ENCODE measurements at regions not wholly inside any gene's neighbourhood (a gene's known extent, or its start where the extent isn't known, plus 50 kb on each side); places are given as distances from the start of the nearest gene placed in this dataset.
A peak's percentile ranks its signal among the peaks of the same experiment; 100 is the strongest.

DNA sequence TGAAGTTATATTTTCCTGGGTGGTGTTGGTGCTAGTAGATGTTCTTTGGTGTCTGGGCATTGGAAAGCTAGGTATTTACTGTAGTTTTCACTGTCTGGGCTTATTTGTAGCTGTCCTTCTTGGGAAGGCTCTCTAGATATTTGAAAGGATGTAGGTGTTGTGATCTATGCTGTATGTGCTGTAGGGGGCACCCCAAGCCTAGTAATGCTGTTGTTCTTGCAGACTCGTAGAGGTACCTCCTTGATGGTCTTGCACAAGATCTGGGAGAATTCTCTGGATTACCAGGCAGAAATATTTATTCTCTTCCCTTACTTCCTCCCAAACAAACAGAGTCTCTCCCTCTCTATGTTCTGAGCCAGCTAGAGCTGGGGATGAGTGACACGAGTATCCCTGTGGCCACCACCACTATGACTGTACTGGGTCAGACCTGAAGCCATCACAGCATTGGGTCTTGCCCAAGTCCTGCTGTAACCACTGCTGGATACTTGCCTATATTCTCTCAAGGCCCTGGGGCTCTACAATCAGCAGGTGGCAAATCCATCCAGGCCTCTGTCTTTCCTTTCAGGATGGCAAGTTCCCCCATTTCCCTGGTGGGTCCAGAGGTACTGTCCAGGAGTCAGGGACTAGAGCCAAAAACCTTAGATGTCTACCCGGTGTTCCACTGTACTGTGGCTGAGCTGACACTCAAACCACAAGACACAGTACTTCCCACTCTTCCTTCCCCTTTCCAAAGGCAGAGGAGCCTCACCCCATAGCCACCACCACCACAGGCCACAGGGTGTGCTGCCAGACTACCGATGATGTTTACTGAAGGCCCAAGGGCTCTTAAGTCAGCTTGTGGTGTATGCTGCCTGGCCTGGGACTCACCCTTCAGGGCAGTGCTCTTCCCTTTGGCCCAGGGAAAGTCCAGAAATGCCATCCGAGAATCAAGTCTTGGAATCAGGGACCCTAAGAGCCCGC lies 195.2 kb upstream of the DPPA4 start:
- peak; percentile 5 for DNase-seq (ENCODE audit: low read depth in 2 of 2)

DNA sequence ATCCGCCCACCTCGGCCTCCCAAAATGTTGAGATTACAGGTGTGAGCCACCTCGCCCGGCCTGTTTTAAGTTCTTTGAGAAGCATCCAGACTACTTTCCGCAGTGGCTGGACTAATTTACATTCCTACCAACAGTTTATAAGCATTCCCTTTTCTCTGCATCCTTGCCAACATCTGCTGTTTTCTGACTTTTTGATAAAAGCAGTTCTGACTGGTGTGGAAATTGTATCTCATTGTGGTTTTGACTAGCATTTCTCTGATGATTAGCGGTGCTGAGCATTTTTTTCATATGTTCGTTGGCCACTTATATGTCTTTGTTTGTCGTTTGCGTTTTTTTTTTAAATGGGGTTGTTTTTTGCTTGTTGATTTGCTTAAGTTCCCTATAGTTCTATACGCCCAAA lies 208.4 kb upstream of the DPPA4 start:
- DNase-seq (ENCODE audit: low read depth in 2 of 2) = no peak

DNA sequence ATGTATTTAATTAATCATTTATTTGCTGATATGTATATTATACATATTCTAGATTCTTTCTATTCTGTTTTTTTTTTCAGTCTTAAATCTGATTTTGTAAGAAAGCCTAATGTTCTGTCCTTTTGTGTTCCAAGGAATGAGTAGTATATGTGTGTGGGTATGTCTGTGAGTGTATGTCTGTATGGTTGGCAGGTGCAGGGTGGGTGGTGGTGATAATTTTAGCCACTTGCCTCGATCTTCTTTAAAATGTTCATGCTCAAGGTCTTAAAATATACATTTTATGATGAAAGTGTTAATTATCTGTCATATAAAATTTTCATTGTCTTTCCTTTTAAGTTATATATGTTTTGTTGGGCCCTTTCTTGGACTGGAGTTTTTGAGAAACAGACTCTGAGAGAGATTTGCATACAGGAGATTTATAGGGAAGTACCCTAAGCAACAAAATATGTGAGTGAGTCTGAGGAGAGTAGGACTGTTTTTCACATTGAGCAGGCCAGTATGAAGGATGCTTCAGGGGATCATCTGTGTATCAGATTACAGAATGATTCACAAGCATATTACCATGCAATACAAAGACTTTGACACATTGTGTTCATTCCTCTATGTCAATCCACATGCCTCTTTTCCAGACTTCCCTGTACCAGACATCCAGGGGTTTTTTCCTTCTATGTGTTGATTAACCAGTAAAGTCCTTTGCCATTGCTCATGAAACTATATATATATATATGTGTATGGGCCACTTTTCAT lies 211.0 kb upstream of the DPPA4 start:
- DNase-seq (ENCODE audit: low read depth in 2 of 2) = no peak

DNA sequence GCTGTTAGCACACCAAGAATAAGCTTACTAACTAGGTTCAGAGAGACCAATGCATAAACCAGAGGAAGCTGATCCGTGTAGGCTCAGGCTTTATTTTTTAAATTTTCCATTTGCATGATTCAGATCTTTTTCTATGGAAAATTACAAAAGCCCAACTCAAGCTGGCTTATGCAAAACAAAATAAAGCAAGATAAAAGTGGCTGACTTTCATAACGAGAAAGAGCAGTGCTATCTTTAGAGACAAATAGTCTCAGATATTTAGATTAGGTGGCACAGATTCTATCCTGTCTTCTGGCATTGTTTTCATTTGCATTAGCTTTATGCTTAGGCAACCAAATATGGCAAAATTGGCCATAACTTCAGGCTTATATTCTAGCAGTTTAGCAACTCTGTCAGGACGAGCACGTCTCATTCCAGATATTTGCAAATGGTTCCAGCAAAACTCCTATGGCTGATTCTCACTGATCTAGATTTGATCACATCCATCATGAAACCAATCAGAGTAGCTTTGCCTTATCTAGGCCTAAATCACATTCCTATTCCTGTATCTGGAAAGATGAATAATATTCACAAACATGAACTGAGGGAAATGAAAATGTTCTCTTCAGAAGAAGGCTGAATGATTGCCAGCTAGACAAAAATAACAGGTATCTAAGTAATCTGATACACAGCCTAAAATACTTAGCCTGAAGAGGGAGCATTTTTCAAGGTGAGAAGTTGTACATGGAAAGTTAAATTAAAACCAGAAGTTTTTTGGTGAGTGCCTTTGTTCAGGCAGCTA lies 216.4 kb upstream of the DPPA4 start:
- DNase-seq (ENCODE audit: low read depth in 2 of 2) = no peak

DNA sequence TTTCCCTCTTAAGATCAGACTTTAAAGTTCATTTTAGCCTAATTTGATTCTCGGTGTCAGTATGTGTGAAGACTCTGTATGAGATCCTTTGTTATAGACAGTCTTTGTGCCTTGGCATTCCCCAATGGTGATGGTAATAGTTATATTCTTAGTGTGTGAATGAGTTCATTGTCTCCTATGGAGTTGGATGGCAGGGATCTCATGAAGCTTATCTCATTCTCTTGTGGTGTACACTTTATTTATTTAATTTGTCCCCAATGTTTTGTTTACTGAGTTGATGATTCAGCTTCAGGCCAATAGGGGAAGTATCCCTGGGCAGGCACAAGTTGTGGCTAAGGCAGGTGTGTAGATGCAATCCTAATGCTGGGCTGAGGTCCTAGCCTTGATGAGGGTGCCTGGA lies 222.0 kb upstream of the DPPA4 start:
- DNase-seq (ENCODE audit: low read depth in 2 of 2) = no peak

DNA sequence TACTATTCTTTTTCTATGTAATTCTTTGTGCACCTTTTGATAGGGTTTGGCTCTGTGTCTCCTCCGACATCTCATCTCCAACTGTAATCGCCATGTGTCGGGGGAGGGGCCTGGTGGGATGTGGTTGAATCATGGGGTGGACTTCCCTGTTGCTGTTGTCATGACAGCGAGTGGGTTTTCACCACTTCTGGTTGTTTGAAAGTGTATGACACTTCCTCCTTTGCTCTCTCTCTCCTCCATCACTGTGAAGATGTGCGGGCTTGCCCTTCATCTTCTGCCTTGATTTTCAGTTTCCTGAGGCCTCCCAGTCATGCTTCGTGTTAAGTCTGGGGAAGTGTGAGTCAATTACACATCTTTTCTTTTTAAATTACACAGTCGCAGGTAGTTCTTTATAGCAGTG lies 225.8 kb upstream of the DPPA4 start:
- peak; percentile 1 to 17 for DNase-seq (ENCODE audit: low read depth in 2 of 2)

DNA sequence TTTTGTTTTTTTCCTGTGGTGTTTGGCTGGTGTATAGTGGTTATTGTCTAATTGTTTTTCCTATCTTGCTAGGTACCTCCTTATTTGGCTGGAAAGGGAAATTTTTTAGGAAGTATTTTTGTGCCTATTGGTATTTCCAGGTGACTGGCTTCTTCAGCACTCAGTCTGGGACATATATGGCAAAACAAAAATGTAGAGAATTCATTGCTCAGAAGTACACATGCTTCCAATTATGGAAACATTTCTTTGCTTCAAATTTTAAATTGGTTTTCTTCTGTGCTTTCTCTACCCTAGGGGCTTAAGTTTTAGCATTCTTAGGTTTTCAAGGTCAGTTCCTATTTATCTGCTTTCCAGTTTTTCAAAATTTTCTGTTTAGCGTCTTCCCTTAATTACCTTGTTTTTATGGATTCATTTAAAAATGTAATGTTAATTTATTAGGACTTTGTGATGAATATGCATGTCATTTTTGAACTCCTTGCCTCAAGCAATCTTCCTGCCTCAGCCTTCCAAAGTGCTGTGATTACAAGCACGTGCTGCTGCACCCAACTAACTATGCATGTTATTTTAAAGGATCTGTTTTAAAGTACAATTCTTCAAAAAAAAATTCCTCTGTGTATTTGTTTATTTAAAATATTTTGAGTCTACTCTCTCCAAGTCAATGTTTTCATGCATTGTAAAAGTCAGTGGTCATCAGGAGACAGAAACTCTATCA lies 231.9 kb upstream of the DPPA4 start:
- no peak for DNase-seq (ENCODE audit: low read depth in 2 of 2)

DNA sequence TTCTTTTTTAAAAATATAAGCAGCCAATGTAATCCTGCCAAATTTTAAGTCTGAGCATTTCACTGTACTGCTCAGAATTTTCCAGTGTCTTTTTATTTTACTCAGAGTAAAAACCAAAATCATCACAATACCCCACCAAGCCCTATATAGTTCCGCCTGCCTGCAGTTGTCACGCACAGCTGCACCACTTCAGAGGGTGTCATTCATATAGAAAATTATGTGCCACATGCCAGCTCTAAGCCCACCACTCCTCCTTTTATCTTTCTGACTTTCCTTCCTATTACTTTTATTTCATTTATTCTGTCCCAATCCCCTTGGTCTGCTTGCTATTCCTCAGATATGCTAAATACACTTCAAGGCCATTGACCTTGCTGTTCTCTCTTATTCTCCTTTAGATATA lies 233.1 kb upstream of the DPPA4 start:
- no peak for DNase-seq (ENCODE audit: low read depth in 2 of 2)

DNA sequence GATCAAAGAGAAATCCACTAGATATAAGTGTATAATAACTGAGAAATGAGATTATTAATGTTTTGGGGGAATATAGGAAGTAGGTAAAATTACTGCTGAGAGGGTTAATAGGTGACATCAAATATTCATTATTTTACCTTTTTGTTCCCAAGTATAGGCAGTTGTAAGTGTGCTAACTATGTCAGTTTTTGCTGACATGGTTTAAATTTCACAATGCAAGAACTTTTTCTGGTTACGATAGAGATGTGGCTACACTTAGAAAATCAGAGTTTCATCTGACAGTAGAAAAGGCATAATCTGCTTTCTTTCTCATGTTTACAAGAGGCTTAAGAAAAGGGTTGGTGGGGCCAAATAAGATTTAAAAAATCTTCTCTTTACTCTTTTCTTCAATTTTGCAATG lies 235.0 kb upstream of the DPPA4 start:
- no peak for DNase-seq (ENCODE audit: low read depth in 2 of 2)

DNA sequence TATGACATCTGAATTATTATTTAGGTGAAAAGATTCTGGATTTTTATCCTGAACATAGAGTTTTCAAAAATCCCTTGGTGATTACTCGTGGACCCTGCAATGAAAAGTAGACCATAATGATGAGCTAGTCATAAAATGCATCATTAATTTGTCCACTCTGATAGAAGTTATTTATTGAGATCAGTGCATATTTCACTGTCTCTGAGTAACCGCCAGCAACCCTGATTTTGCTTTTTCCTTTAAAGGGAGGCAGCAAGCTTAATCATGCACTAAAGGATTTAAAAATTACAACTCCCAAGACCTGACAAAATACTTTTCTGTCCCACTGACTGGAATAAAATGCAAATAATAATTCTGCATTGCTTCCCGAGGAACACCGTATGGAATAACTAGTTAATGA lies 259.6 kb upstream of the DPPA4 start:
- DNase-seq (ENCODE audit: low read depth in 2 of 2) = no peak

DNA sequence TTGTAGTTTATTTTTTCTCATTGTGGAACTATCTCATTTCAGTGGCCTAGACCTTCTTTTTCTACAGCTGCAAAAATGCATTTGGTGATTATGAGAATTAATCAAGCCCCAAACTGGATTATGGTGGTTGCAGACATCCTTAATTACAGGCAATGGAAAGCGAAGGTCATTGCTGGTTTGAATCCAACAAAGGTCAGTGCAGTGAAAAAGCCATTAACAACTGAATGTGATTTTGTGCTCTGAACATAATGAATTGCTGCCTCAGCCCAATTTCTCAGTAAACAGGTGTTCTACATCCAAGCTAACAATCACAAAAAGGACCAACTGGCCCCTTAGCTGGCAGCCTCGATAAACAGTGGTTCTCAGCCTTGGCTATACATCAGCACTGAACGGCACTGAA lies 260.1 kb upstream of the DPPA4 start:
- DNase-seq (ENCODE audit: low read depth in 2 of 2) = no peak

DNA sequence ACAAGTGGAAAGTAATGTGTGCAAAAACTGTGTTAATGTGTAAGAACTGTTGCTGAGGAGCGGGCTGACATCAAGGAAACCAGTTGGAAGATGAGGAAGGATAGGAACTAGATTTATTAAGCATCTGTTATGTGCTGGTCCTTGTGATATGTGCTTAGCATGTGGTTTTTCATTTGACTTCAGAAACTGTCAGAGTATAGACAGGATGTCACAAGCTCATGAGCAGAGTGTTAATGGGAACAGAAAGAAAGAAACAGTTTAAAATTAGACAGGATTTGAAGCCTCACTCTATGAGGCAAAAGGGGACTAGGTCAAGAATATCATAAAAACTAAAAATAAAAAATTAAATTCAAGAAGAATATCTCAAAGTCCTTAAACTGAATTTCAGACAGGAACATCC lies 270.6 kb upstream of the DPPA4 start:
- no peak for DNase-seq (ENCODE audit: low read depth in 2 of 2)

DNA sequence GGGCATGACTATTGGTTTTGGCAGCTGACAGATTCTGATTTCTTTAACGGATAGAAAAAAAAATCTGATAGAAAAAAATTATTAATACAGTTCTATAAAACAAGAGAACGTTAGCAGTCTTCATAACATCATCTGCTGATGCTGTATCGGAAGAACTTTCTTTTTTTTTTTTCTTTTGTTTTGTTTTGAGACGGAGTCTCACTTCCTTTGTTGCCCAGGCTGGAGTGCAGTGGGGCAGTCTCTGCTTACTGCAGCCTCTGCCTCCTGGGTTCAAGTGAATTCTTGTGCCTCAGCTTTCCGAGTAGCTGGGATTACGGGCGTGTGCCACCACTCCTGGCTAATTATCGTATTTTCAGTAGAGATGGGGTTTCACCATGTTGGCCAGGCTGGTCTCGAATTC lies 271.2 kb upstream of the DPPA4 start:
- DNase-seq (ENCODE audit: low read depth in 2 of 2) = no peak

DNA sequence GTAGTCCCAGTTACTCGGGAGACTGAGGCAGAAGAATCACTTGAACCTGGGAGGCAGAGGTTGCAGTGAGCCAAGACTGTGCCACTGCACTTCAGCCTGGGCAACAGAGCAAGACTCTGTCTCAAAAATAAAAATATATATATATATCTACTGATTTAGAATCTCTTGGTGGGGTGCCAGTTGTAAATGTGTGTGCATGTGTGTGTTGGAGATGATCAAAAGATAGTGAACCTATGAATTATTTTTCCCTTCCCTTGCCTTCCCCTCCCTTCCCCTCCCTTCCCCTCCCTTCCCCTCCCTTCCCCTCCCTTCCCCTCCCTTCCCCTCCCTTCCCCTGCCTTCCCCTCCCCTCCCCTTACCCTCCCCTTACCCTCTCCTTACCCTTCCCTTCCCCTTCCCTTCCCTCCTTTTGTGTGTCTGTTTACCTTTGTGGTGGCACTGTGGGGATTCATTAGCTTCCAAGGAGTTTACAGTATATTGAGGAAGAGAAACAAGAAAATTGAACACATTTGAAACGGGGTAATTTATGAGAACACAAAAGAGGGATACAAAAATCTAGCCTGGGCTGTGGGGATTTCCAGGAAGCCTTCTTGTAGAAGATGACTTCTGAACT lies 281.5 kb upstream of the DPPA4 start:
- DNase-seq (ENCODE audit: low read depth in 2 of 2) = no peak

DNA sequence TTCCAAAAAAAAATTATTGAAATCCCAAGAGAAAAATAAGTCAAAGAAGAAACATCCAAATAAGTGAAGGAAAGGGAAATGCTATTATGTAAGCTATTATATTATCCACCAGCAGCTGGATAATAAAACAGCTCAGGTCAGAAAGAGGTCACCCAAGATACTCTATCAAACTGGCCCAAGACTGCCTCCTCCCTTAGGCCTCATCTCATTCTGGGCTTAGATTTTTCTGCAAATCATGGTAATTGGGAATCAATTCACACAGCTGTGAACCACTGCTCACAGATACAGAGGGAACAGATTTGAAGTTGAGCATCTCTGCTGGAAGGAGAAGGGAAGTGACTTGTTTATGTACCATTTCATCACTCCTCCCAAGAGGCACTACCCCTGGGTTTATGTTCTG lies 294.6 kb upstream of the DPPA4 start:
- DNase-seq (ENCODE audit: low read depth in 2 of 2) = no peak

DNA sequence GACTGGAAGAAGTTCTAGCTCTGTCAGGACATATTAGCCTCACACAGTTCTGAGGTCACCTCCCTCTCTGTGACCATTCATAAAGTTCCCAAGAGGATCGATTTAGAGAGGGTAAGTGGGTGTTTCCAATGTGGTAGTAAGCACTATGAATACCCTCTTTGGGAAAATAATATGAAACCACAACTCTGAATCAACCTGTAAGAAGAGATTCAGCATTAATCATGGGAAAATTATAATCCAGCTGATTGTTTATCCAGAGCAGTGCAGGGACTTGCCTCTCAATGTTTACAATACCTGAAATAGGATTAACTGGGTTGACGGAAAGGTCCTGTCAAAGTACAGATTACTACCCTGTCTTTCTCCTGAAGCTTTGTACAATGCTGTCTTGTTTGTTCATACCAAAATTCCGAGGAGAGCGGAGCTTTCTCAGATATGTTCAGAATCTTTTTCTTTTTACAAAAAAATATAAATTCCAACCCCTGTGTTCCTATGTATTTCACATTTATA lies 302.9 kb upstream of the DPPA4 start:
- DNase-seq (ENCODE audit: low read depth in 2 of 2) = no peak

DNA sequence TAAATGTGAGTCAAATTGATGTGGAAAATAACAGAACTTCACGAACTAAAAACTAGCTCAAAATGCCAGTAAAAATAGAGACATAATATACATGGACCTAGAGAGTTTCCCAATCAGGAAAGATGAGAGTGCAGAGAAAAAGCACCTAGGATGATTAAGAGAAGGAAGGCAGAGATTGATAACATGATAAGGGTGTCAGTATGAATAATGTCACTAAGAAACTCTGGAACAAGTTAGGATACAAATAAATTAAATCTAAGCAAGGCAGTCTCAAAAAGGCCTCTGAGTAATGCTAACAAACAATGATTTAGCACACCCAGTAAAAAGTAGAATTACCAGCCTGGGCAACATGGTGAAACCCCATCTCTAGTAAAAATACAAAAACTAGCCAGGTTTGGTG lies 304.7 kb upstream of the DPPA4 start:
- DNase-seq (ENCODE audit: low read depth in 2 of 2) = no peak

DNA sequence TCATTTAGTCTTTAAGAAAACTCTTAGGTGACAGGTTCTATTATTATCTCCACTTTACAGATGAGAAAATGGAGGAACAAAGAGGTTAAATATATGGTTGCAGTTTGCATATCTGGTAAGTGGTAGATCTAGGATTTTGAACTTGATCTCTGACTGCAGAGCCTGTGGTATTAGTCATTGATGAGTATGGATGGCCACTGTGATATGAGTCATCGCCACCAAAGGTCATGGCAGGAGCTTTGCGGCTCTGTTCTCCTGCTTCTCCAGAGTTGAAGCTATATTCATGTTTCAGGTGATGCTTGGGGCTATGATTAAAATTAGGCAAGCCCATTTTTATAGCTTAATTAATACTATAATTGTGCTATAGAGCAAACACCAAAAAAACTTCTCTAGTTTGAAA lies 306.2 kb upstream of the DPPA4 start:
- no peak for DNase-seq (ENCODE audit: low read depth in 2 of 2)

DNA sequence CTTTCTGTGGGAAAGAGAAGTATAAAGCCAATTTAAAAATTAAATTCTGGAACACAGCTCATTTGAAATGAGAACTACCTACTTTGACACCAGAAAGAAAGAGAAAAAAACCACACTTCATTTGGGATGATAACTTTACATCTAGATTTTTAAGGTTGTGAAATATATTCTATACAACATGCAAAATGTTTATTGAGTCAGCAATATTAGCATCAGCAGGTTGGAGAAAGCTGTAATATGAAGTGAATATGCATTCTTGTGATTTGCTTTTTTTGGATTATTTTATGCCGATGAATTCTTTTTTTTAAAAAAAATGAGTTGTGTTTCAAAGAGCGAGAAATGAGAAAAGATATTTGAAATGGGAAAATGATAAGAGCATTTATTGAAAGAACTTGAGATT lies 307.0 kb upstream of the DPPA4 start:
- DNase-seq (ENCODE audit: low read depth in 2 of 2) = no peak

DNA sequence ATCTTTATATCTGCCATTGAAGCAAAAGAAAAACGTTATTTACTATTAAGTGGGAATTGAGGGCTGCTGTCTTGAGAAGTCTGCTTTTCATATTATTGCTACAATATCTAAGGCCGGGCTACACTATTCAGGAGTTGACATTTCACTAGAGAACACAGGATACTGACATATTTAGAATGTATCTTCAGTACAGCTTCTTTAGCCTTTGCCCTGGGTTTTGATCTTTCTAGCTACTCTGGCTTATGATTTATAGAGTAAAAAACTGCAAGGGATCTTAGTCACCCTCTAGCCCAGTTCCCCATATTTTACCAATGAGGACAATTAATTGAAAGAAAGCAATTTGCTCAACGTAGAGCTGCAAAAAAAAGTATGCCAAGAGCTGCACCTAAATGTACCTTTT lies 307.4 kb upstream of the DPPA4 start:
- no peak for DNase-seq (ENCODE audit: low read depth in 2 of 2)

DNA sequence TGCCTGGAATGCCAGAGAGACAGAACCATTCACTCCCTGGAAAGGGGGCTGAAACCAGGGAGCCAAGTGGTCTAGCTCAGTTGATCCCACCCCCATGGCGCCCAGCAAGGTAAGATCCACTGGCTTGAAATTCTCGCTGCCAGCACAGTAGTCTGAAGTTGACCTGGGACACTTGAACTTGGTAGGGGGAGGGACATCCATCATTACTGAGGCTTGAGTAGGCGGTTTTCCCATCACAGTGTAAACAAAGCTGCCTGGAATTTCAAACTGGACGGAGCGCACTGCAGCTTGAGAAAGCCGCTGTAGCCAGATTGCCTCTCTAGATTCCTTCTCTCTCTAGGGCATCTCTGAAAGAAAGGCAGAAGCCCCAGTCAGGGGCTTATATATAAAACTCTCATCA lies 310.7 kb upstream of the DPPA4 start:
- no peak for DNase-seq (ENCODE audit: low read depth in 2 of 2)
